H1 (cell line): ENCODE measurements at regions not wholly inside any gene's neighbourhood (a gene's known extent, or its start where the extent isn't known, plus 50 kb on each side); places are given as distances from the start of the nearest gene placed in this dataset.

Source experiments
- CTCF ChIA-PET: fragments of 300-600 bp; sonication (Branson Sonifier 250); formaldehyde crosslinking; loops from one replicate; lab custom pipeline; 2021; ENCODE audit not compliant: partially characterized antibody; lab: Charles Lee
- POLR2A ChIA-PET: fragments of 300-600 bp; sonication (Branson Sonifier 250); formaldehyde crosslinking; loops from one replicate; lab custom pipeline; 2021; ENCODE audit warnings: inconsistent platforms; ENCODE audit not compliant: partially characterized antibody; lab: Charles Lee
- DNase-seq, 2 experiments: peaks; one replicate each; pipeline versions ENCODE4 v3.0.0 to v3.0.0-alpha.2; 2010 to 2022; ENCODE audit warnings: low spot score in 2 of 2, low read depth in 1 of 2, mixed read lengths in 1 of 2
- FAIRE-seq: peaks from 2 replicates; lab custom pipeline; 2011; peaks lifted over from hg19 to GRCh38; lab: Jason Lieb, UNC
- H2AFZ ChIP-seq: 2 replicates; pipeline ENCODE4 v1.8.1; 2012; ENCODE audit warnings: low read length, inconsistent platforms
- H2AK5ac ChIP-seq: 2 replicates; pipeline ENCODE4 v1.6.1; 2013; ENCODE audit warnings: low read depth, low read length
- H2BK120ac ChIP-seq: replicated peaks from 2 replicates; pipeline ENCODE3; 2013; ENCODE audit warnings: low read depth, low read length, inconsistent platforms
- H2BK12ac ChIP-seq: 2 replicates; pipeline ENCODE4 v1.6.1; 2013; ENCODE audit warnings: low read depth, low read length
- H2BK15ac ChIP-seq: 2 replicates; pipeline ENCODE4 v1.6.1; 2013; ENCODE audit warnings: low read length
- H2BK20ac ChIP-seq: 2 replicates; pipeline ENCODE4 v1.6.1; 2013; ENCODE audit warnings: low read length
- H2BK5ac ChIP-seq: 2 replicates; pipeline ENCODE4 v1.6.1; 2013; ENCODE audit warnings: low read depth, low read length
- H3K14ac ChIP-seq: 2 replicates; pipeline ENCODE4 v1.6.1; 2013; ENCODE audit warnings: inconsistent platforms; ENCODE audit not compliant: insufficient read length
- H3K18ac ChIP-seq: 2 replicates; pipeline ENCODE4 v1.6.1; 2013; ENCODE audit warnings: low read length; ENCODE audit errors: extremely low read depth
- H3K23ac ChIP-seq: 2 replicates; pipeline ENCODE4 v1.6.1; 2013; ENCODE audit warnings: inconsistent platforms; ENCODE audit not compliant: insufficient read length
- H3K23me2 ChIP-seq: 2 replicates; pipeline ENCODE4 v1.6.1; 2013; ENCODE audit warnings: low read depth, low read length
- H3K27ac ChIP-seq: 2 replicates; pipeline ENCODE4 v1.6.1; 2011; ENCODE audit warnings: low read depth, low read length, inconsistent platforms
- H3K27me3 ChIP-seq, 4 experiments: replicated peaks in 1 of 4; 1 replicate in 1 of 4; 2 replicates in 3 of 4; pipeline versions ENCODE4 v1.6.1 to v1.8.1; 2011 to 2013; ENCODE audit warnings: low read length in 3 of 4, mild to moderate bottlenecking in 3 of 4, inconsistent platforms in 2 of 4, mixed read lengths in 2 of 4, moderate library complexity in 1 of 4; ENCODE audit not compliant: control insufficient read depth in 3 of 4, insufficient read depth in 3 of 4; ENCODE audit errors: extremely low read depth in 1 of 4
- H3K36me3 ChIP-seq, 4 experiments: 2 replicates each; pipeline versions ENCODE4 v1.6.1 to v1.8.1; 2011 to 2013; ENCODE audit warnings: mild to moderate bottlenecking in 4 of 4, low read length in 3 of 4, moderate library complexity in 2 of 4, control low read depth in 1 of 4, inconsistent platforms in 1 of 4; ENCODE audit not compliant: insufficient read depth in 4 of 4, control insufficient read depth in 2 of 4
- H3K4ac ChIP-seq: replicated peaks from 2 replicates; pipeline ENCODE3; 2013; ENCODE audit warnings: low read length, low read depth, mixed read lengths, inconsistent platforms; ENCODE audit not compliant: insufficient read length
- H3K4me1 ChIP-seq, 4 experiments: replicated peaks in 1 of 4; 1 replicate in 1 of 4; 2 replicates in 3 of 4; pipeline versions ENCODE4 v1.6.1 to v1.8.1; 2011 to 2013; ENCODE audit warnings: low read length in 3 of 4, inconsistent platforms in 2 of 4, mixed read lengths in 1 of 4; ENCODE audit not compliant: insufficient read depth in 4 of 4, control insufficient read depth in 3 of 4
- H3K4me2 ChIP-seq, 2 experiments: 2 replicates each; pipeline versions ENCODE4 v1.6.1 to v1.8.1; 2011 to 2013; ENCODE audit warnings: low read depth in 2 of 2, low read length in 2 of 2, control low read depth in 1 of 2, inconsistent platforms in 1 of 2, mild to moderate bottlenecking in 1 of 2; ENCODE audit not compliant: insufficient read depth in 1 of 2
- H3K4me3 ChIP-seq, 4 experiments: fragments of 200-600, 300-600 bp in 1 of 4; sonication (generic), shearing (Covaris generic), sonication (Bioruptor Twin) in 1 of 4; 2 replicates each; pipeline versions ENCODE4 v1.5.1 to v1.8.1; 2011 to 2016; ENCODE audit warnings: low read length in 4 of 4, low read depth in 3 of 4, control low read depth in 2 of 4, inconsistent platforms in 2 of 4, mild to moderate bottlenecking in 2 of 4, mixed read lengths in 1 of 4, moderate library complexity in 1 of 4; ENCODE audit not compliant: insufficient read depth in 2 of 4; ENCODE audit errors: extremely low read depth in 1 of 4
- H3K56ac ChIP-seq: replicated peaks from 2 replicates; pipeline ENCODE3; 2013; ENCODE audit warnings: low read depth, mild to moderate bottlenecking, mixed read lengths, low read length, inconsistent platforms; ENCODE audit not compliant: insufficient read length
- H3K79me1 ChIP-seq: 2 replicates; pipeline ENCODE4 v1.6.1; 2013; ENCODE audit warnings: low read depth, low read length, control low read depth
- H3K79me2 ChIP-seq, 2 experiments: 2 replicates each; pipeline versions ENCODE4 v1.6.1 to v1.8.1; 2012 to 2013; ENCODE audit warnings: low read length in 2 of 2, mild to moderate bottlenecking in 2 of 2, inconsistent platforms in 1 of 2; ENCODE audit not compliant: insufficient read depth in 2 of 2, control insufficient read depth in 1 of 2
- H3K9ac ChIP-seq, 4 experiments: replicated peaks in 1 of 4; 1 replicate in 1 of 4; 2 replicates in 3 of 4; pipeline versions ENCODE4 v1.6.1 to v1.8.1; 2011 to 2013; ENCODE audit warnings: low read depth in 3 of 4, low read length in 3 of 4, control low read depth in 2 of 4, mild to moderate bottlenecking in 2 of 4, moderate library complexity in 2 of 4, inconsistent platforms in 1 of 4; ENCODE audit errors: extremely low read depth in 1 of 4
- H3K9me3 ChIP-seq, 2 experiments: 2 replicates each; pipeline versions ENCODE4 v1.6.1 to v1.8.1; 2012 to 2013; ENCODE audit warnings: mild to moderate bottlenecking in 2 of 2, moderate library complexity in 2 of 2, control low read depth in 1 of 2, inconsistent platforms in 1 of 2, low read depth in 1 of 2, low read length in 1 of 2, mixed read lengths in 1 of 2; ENCODE audit not compliant: insufficient read depth in 2 of 2
- H4K20me1 ChIP-seq, 2 experiments: replicated peaks in 1 of 2; 2 replicates each; pipeline versions ENCODE3 to v1.8.1; 2011 to 2013; ENCODE audit warnings: inconsistent platforms in 2 of 2, low read length in 2 of 2, mild to moderate bottlenecking in 1 of 2; ENCODE audit not compliant: insufficient read depth in 2 of 2, control insufficient read depth in 1 of 2
- H4K5ac ChIP-seq: 2 replicates; pipeline ENCODE4 v1.6.1; 2013; ENCODE audit warnings: low read length, low read depth, mixed read lengths, inconsistent platforms; ENCODE audit not compliant: insufficient read length
- H4K8ac ChIP-seq: 2 replicates; pipeline ENCODE4 v1.8.0; 2013; ENCODE audit warnings: mild to moderate bottlenecking, moderate library complexity, low read length, inconsistent platforms; ENCODE audit not compliant: insufficient read depth; ENCODE audit errors: extremely low read depth
- H4K91ac ChIP-seq: replicated peaks from 2 replicates; pipeline ENCODE3; 2013; ENCODE audit warnings: low read length, mixed read lengths, inconsistent platforms; ENCODE audit not compliant: insufficient read length
- MAFK ChIP-seq: IDR thresholded peaks from 2 replicates; pipeline ENCODE4 v1.6.1; 2012; ENCODE audit warnings: low read depth, mild to moderate bottlenecking, improper control_type of control experiment, low read length
- POLR2AphosphoS5 ChIP-seq: IDR thresholded peaks from 2 replicates; pipeline ENCODE4 v1.6.1; 2011; ENCODE audit warnings: low read depth, low read length
- POU5F1 ChIP-seq: IDR thresholded peaks from 2 replicates; pipeline ENCODE4 v1.6.1; 2011; ENCODE audit warnings: low read depth, mild to moderate bottlenecking, low read length, moderate library complexity
- SIRT6 ChIP-seq: IDR thresholded peaks from one replicate; pipeline ENCODE4 v1.7.1; 2012; ENCODE audit warnings: low read length, inconsistent platforms
- SP2 ChIP-seq: IDR thresholded peaks from 2 replicates; pipeline ENCODE4 v1.6.1; 2012; ENCODE audit warnings: mild to moderate bottlenecking, low read length, inconsistent platforms
- SRF ChIP-seq: IDR thresholded peaks from 2 replicates; pipeline ENCODE4 v1.6.1; 2011; ENCODE audit warnings: mild to moderate bottlenecking, low read depth, low read length, moderate library complexity
- TCF12 ChIP-seq: IDR thresholded peaks from 2 replicates; pipeline ENCODE4 v1.6.1; 2011; ENCODE audit warnings: low read depth, mild to moderate bottlenecking, low read length
- WGBS, 2 experiments: shearing (Covaris generic) in 1 of 2; methylation state at CpG; one replicate each; pipeline versions ENCODE4 v1.1.6 to v1.1.7; 2013 to 2015; ENCODE audit warnings: low lambda C conversion rate in 2 of 2, mixed read lengths in 2 of 2, inconsistent platforms in 1 of 2, low coverage in 1 of 2, missing lambda C conversion rate in 1 of 2; ENCODE audit not compliant: insufficient replicate concordance in 2 of 2, insufficient coverage in 1 of 2, insufficient read length in 1 of 2; ENCODE audit errors: extremely low coverage in 1 of 2, missing lambda C conversion rate in 1 of 2; 5-methylcytosine and 5-hydroxymethylcytosine counted together

GRCh38 chr13:107332188-107332587 is 764.3 kb upstream of the ARGLU1 start:
- CTCF ChIA-PET = interaction anchor here (0.7 to 1.0 kb wide), 2 partner anchors 128 to 152 kb away, joined by 3 read pairs; no protein-coding TSS in a partner anchor

More at GRCh38 chr13:107332188-107332587, 764.3 kb upstream of the ARGLU1 start:
- no peaks in the 10 kb centered on the region for H3K36me3 ChIP-seq
- H3K79me1 ChIP-seq = no peaks in the 10 kb centered on the region
- H4K8ac ChIP-seq = no peak overlapping the region
- FAIRE-seq (no peak), DNase-seq (no peak)
- H3K23ac ChIP-seq = no peak overlapping the region
- no peak overlapping the region for H2BK120ac ChIP-seq
- no peak overlapping the region for H2BK5ac ChIP-seq
- no peak overlapping the region for H2BK20ac ChIP-seq
- H3K9ac ChIP-seq = no peak overlapping the region
- TF ChIP-seq MAFK (no peak), SP2 (no peak), POU5F1 (no peak), POLR2AphosphoS5 (no peak), SRF (no peak), TCF12 (no peak), SIRT6 (no peak)
- no peak overlapping the region for H3K4me3 ChIP-seq
- no peaks in the 10 kb centered on the region; the same call in 1 of the 2 replicates for H3K23me2 ChIP-seq
- H2BK12ac ChIP-seq = no peak overlapping the region
- no peak overlapping the region for H4K5ac ChIP-seq
- H3K4ac ChIP-seq = no peak overlapping the region
- no peak overlapping the region for H2AFZ ChIP-seq
- no peaks in the 10 kb centered on the region for H3K27me3 ChIP-seq
- H3K18ac ChIP-seq = no peak overlapping the region
- H3K4me1 ChIP-seq = no peaks in the 10 kb centered on the region
- H3K27ac ChIP-seq = no peak overlapping the region
- no peaks in the 10 kb centered on the region for H4K20me1 ChIP-seq
- H3K4me2 ChIP-seq = no peak overlapping the region
- no peaks in the 10 kb centered on the region for H3K79me2 ChIP-seq
- H4K91ac ChIP-seq = no peak overlapping the region
- no peaks in the 10 kb centered on the region for H3K9me3 ChIP-seq
- no peak overlapping the region for H2BK15ac ChIP-seq
- H3K14ac ChIP-seq = no peak overlapping the region
- 92% methylated on average over 4 of the region's 4 CpGs; no CpG with 5 or more reads in 1 of the 2 experiments for WGBS, 2 experiments
- H3K56ac ChIP-seq = no peak overlapping the region
- POLR2A ChIA-PET = no interaction called here
- H2AK5ac ChIP-seq = no peak overlapping the region
